Sigmoid colon (tissue), 6 donors: ENCODE measurements at regions not wholly inside any gene's neighbourhood (a gene's known extent, or its start where the extent isn't known, plus 50 kb on each side); places are given as distances from the start of the nearest gene placed in this dataset.
A peak's percentile ranks its signal among the peaks of the same experiment; 100 is the strongest.

Experiments
- DNase-seq: peaks from one replicate; pipeline ENCODE4 v3.0.0-alpha.2; 2019
- H3K27ac ChIP-seq, 4 donors: fragments of 200-600 bp; sonication (generic); one replicate each; pipeline ENCODE4 v1.5.1; 2016 to 2019; ENCODE audit warnings: mild to moderate bottlenecking in 1 of 4
- H3K27me3 ChIP-seq, 3 donors: fragments of 200-600 bp; sonication (generic); one replicate each; pipeline ENCODE4 v1.5.1; 2019; ENCODE audit warnings: mild to moderate bottlenecking in 1 of 3
- H3K36me3 ChIP-seq, 4 donors: fragments of 200-600 bp; sonication (generic); one replicate each; pipeline ENCODE4 v1.5.1; 2016 to 2019
- H3K4me1 ChIP-seq, 4 donors: fragments of 200-600 bp; sonication (generic); one replicate each; pipeline ENCODE4 v1.5.1; 2017 to 2019
- H3K4me3 ChIP-seq, 4 donors: fragments of 200-600 bp; sonication (generic); one replicate each; pipeline ENCODE4 v1.5.1; 2017 to 2019; ENCODE audit warnings: mild to moderate bottlenecking in 2 of 4, moderate library complexity in 1 of 4
- H3K9me3 ChIP-seq, 4 donors: fragments of 200-600 bp in 3 of 4; sonication (generic) in 3 of 4; one replicate each; pipeline versions ENCODE4 v1.5.1 to v1.6.1; 2013 to 2019
- CTCF ChIP-seq, 4 experiments: fragments of 450-650 bp in 3 of 4; fragments of 200-600 bp in 1 of 4; IDR thresholded peaks; one replicate each; pipeline ENCODE4 v1.5.1; 2016 to 2019; ENCODE audit warnings: antibody characterized with exemption in 4 of 4, mild to moderate bottlenecking in 3 of 4, moderate library complexity in 2 of 4
- EP300 ChIP-seq, 4 donors: sonication (generic); formaldehyde crosslinking; IDR thresholded peaks; one replicate each; pipeline ENCODE4 v1.6.1; 2017; ENCODE audit warnings: antibody characterized with exemption in 4 of 4
- POLR2A ChIP-seq, 2 donors: fragments of 450-650 bp; IDR thresholded peaks; one replicate each; pipeline ENCODE4 v1.6.1; 2016; ENCODE audit warnings: antibody characterized with exemption in 2 of 2, mild to moderate bottlenecking in 2 of 2, moderate library complexity in 2 of 2
- POLR2AphosphoS5 ChIP-seq, 4 donors: sonication (generic); formaldehyde crosslinking; IDR thresholded peaks; one replicate each; pipeline ENCODE4 v1.6.1; 2017; ENCODE audit warnings: antibody characterized with exemption in 4 of 4
- WGBS, 2 donors: extraction: QIAGEN DNeasy Blood & Tissue Kit; methylation state at CpG; one replicate each; pipeline ENCODE4 v1.1.7; 2013; 5-methylcytosine and 5-hydroxymethylcytosine counted together
- intact Hi-C: fragments of 100-400 bp; cut with DNase I; formaldehyde crosslinking; loops from one replicate; pipeline ENCODE4 v1.15.1; 2023
- donor health status: healthy with polysubstance abuse.
- donor health status: healthy.

- peak; percentile 80 for DNase-seq
- 71 to 72% methylated on average over 6 of the region's 6 CpGs for WGBS, 2 donors
- Histone ChIP-seq H3K27me3 (no peaks in the 10 kb centered on the region), H3K4me1 (peaks cover 0 to 43% (median 19%) of the 10 kb centered on the region in 4 donors), H3K27ac (peak overlapping the region in 3 of 4 donors; percentile 30 to 64 (median 35)), H3K9me3 (no peaks in the 10 kb centered on the region), H3K4me3 (no peak overlapping the region), H3K36me3 (no peaks in the 10 kb centered on the region)
- TF ChIP-seq POLR2AphosphoS5 (IDR thresholded peaks at IDR 0.05) (peak in 1 of 4 donors; percentile 16), CTCF (IDR thresholded peaks at IDR 0.05) (no peak)
- intact Hi-C loops = loop anchor here (5.0 to 10.0 kb wide), 5 partner anchors 137 to 1265 kb away; no protein-coding TSS in a partner anchor
Measured at GRCh38 chr3:148079370-148079769, 618.3 kb upstream of the AGTR1 start.

GRCh38 chr3:148081926-148082325, 615.8 kb upstream of the AGTR1 start:
- no peaks in the 10 kb centered on the region for H3K27me3 ChIP-seq
- no peaks in the 10 kb centered on the region for H3K36me3 ChIP-seq
- 88 to 91% methylated on average over 1 of the region's 1 CpG for WGBS, 2 donors
- H3K4me1 ChIP-seq = peaks cover 0 to 20% (median 18%) of the 10 kb centered on the region in 4 donors
- no peak overlapping the region for H3K27ac ChIP-seq
- no peak overlapping the region for H3K4me3 ChIP-seq
- intact Hi-C loops = no loop called here
- no peaks in the 10 kb centered on the region for H3K9me3 ChIP-seq
- DNase-seq = no peak
- no peak for TF ChIP-seq EP300 (IDR thresholded peaks at IDR 0.05)
- TF ChIP-seq CTCF (IDR thresholded peaks at IDR 0.05) = no peak
- no peak for TF ChIP-seq POLR2A (IDR thresholded peaks at IDR 0.05)
- TF ChIP-seq POLR2AphosphoS5 (IDR thresholded peaks at IDR 0.05) = no peak

GRCh38 chr3:148082506-148083280, 615.0 kb upstream of the AGTR1 start:
- intact Hi-C loops = no loop called here
- no peak for TF ChIP-seq EP300 (IDR thresholded peaks at IDR 0.05)
- TF ChIP-seq POLR2AphosphoS5 (IDR thresholded peaks at IDR 0.05) = no peak
- no peak for TF ChIP-seq CTCF (IDR thresholded peaks at IDR 0.05)
- TF ChIP-seq POLR2A (IDR thresholded peaks at IDR 0.05) = no peak
- 67 to 80% methylated on average over 4 of the region's 4 CpGs for WGBS, 2 donors

GRCh38 chr3:148083526-148084182, 614.0 kb upstream of the AGTR1 start:
- Histone ChIP-seq H3K4me3 (no peak overlapping the region), H3K9me3 (no peaks in the 10 kb centered on the region), H3K27ac (no peak overlapping the region), H3K4me1 (peaks cover 0 to 8% (median 6%) of the 10 kb centered on the region in 4 donors), H3K36me3 (no peaks in the 10 kb centered on the region), H3K27me3 (no peaks in the 10 kb centered on the region)
- intact Hi-C loops = no loop called here
- TF ChIP-seq EP300 (IDR thresholded peaks at IDR 0.05) (no peak), CTCF (IDR thresholded peaks at IDR 0.05) (no peak)
- WGBS, 2 donors = 32 to 60% methylated on average over 8 of the region's 8 CpGs
- no peak for DNase-seq

More at GRCh38 chr3:148082506-148083280, 615.0 kb upstream of the AGTR1 start:
- H3K4me1 ChIP-seq = peaks cover 0 to 18% (median 16%) of the 10 kb centered on the region in 4 donors
- no peak overlapping the region for H3K4me3 ChIP-seq
- H3K9me3 ChIP-seq = no peaks in the 10 kb centered on the region
- no peaks in the 10 kb centered on the region for H3K36me3 ChIP-seq
- no peaks in the 10 kb centered on the region for H3K27me3 ChIP-seq
- DNase-seq = no peak
- H3K27ac ChIP-seq = no peak overlapping the region
